GM12878 (cell line): ENCODE measurements at regions not wholly inside any gene's neighbourhood (a gene's known extent, or its start where the extent isn't known, plus 50 kb on each side); places are given as distances from the start of the nearest gene placed in this dataset.

Experiments
- BMI1 ChIP-seq: fragments of 450-650 bp; IDR thresholded peaks from 2 replicates; pipeline ENCODE4 v1.6.1; 2016; ENCODE audit warnings: mild to moderate bottlenecking, moderate library complexity, borderline replicate concordance
- CREB1 ChIP-seq: IDR thresholded peaks from 2 replicates; pipeline ENCODE4 v1.6.1; 2012; ENCODE audit warnings: low read depth, mild to moderate bottlenecking, inconsistent platforms
- CTCF ChIP-seq, 3 experiments: IDR thresholded peaks in 2 of 3; conservative IDR thresholded peaks in 1 of 3; 2 replicates each; pipeline ENCODE4 v1.5.1; 2011; ENCODE audit warnings: low read depth in 3 of 3, low read length in 3 of 3, mild to moderate bottlenecking in 3 of 3, control low read depth in 2 of 3, moderate library complexity in 2 of 3, inconsistent platforms in 1 of 3, mixed read lengths in 1 of 3; ENCODE audit not compliant: control insufficient read depth in 2 of 3, insufficient read depth in 1 of 3; ENCODE audit errors: extremely low read depth in 1 of 3
- MYB ChIP-seq: fragments of 150-350 bp; IDR thresholded peaks from 2 replicates; pipeline ENCODE4 v1.6.1; 2014; ENCODE audit warnings: mild to moderate bottlenecking, low read depth, low read length, borderline replicate concordance
- NR2C2 ChIP-seq: IDR thresholded peaks from 2 replicates; pipeline ENCODE4 v1.6.1; 2011; ENCODE audit warnings: borderline replicate concordance, low read depth; ENCODE audit not compliant: control insufficient read depth, insufficient read length
- POLR2A ChIP-seq: IDR thresholded peaks from 2 replicates; pipeline ENCODE4 v1.6.1; 2011; ENCODE audit warnings: low read depth, mild to moderate bottlenecking, low read length
- RB1 ChIP-seq: fragments of 450-650 bp; formaldehyde crosslinking; IDR thresholded peaks from 2 replicates; pipeline ENCODE4 v1.6.1; 2017; ENCODE audit warnings: mild to moderate bottlenecking, borderline replicate concordance

GRCh38 chr3:96478496-96478895 is 335.9 kb upstream of the EPHA6 start:
- TF ChIP-seq CREB1 (no peak), POLR2A (no peak), MYB (no peak), CTCF (IDR thresholded peaks at IDR 0.05 in 2 of 3, conservative IDR thresholded peaks at IDR 0.05 in 1 of 3; ENCODE audit: control insufficient read depth in 2 of 3, extremely low read depth in 1 of 3, insufficient read depth in 1 of 3, low read depth in 3 of 3, low read length in 3 of 3) (no peak), BMI1 (no peak), NR2C2 (no peak), RB1 (no peak)
